ENCODE measurements at regions not wholly inside any gene's neighbourhood (a gene's known extent, or its start where the extent isn't known, plus 50 kb on each side); places are given as distances from the start of the nearest gene placed in this dataset.

DNA sequence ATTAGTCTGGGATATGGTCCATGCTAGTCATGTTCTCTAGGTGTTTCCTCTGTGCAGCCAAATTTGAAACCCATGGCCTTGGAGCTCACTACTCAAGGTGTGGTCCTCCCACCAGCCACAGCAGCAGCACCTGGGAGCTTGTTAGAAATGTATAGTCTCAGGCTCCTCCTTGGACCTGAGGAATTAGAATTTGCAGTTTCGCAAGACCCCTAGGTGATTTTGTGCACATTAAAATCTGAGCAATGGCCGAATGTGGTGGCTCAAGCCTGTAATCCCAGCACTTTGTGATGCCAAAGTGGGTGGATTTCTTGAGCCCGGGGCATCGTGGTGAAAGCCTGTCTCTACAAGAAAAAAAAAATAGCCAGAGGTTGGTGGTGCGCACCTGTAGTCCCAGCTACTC, 72.3 kb upstream of the NEK6 start:
- TF ChIP-seq, protein P1, sequence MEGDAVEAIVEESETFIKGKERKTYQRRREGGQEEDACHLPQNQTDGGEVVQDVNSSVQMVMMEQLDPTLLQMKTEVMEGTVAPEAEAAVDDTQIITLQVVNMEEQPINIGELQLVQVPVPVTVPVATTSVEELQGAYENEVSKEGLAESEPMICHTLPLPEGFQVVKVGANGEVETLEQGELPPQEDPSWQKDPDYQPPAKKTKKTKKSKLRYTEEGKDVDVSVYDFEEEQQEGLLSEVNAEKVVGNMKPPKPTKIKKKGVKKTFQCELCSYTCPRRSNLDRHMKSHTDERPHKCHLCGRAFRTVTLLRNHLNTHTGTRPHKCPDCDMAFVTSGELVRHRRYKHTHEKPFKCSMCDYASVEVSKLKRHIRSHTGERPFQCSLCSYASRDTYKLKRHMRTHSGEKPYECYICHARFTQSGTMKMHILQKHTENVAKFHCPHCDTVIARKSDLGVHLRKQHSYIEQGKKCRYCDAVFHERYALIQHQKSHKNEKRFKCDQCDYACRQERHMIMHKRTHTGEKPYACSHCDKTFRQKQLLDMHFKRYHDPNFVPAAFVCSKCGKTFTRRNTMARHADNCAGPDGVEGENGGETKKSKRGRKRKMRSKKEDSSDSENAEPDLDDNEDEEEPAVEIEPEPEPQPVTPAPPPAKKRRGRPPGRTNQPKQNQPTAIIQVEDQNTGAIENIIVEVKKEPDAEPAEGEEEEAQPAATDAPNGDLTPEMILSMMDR (IDR thresholded peaks at IDR 0.05) = no peak
- TF ChIP-seq POLR2A (IDR thresholded peaks at IDR 0.05) = no peak
- TF ChIP-seq POLR2AphosphoS5 (IDR thresholded peaks at IDR 0.05) = no peak
- no peak for TF ChIP-seq EP300 (IDR thresholded peaks at IDR 0.05; ENCODE audit: low read depth)
